SK-N-MC (cell line): ENCODE measurements at regions not wholly inside any gene's neighbourhood (a gene's known extent, or its start where the extent isn't known, plus 50 kb on each side); places are given as distances from the start of the nearest gene placed in this dataset.

Experiments used
- DNase-seq: peaks from one replicate; pipeline ENCODE4 v3.0.0-alpha.2; 2011; ENCODE audit warnings: low read depth, low spot score
- H3K27ac ChIP-seq: fragments of 200-600 bp; sonication (generic); 2 replicates; pipeline ENCODE4 v1.5.1; 2016; ENCODE audit warnings: mixed run types
- H3K36me3 ChIP-seq: fragments of 200-600 bp; sonication (generic); 2 replicates; pipeline ENCODE4 v1.6.1; 2017; ENCODE audit warnings: antibody characterized with exemption, low read length, mixed read lengths; ENCODE audit not compliant: insufficient read depth
- H3K4me3 ChIP-seq: fragments of 200-600 bp; sonication (generic); 2 replicates; pipeline ENCODE4 v1.5.1; 2016
- H3K9ac ChIP-seq: fragments of 200-600 bp; sonication (generic); 2 replicates; pipeline ENCODE4 v1.8.0; 2017; ENCODE audit warnings: mixed run types, mixed read lengths; ENCODE audit not compliant: insufficient read length
- H3K9me3 ChIP-seq: fragments of 200-600 bp; sonication (generic); 2 replicates; pipeline ENCODE4 v1.6.1; 2017; ENCODE audit warnings: low read depth, mild to moderate bottlenecking, antibody characterized with exemption, low read length, moderate library complexity, mixed read lengths
- EZH2 ChIP-seq: fragments of 200-600 bp; sonication (generic); IDR thresholded peaks from one replicate; pipeline ENCODE4 v1.6.1; 2017; ENCODE audit warnings: antibody characterized with exemption
- FOXP2 ChIP-seq: optimal IDR thresholded peaks from 2 replicates; pipeline ENCODE3; 2011; ENCODE audit warnings: mild to moderate bottlenecking, moderate library complexity; ENCODE audit not compliant: insufficient read depth; ENCODE audit errors: extremely low read length, control extremely low read depth
- POLR2AphosphoS5 ChIP-seq: IDR thresholded peaks from 2 replicates; pipeline ENCODE4 v1.6.1; 2012; ENCODE audit warnings: mild to moderate bottlenecking, low read depth, low read length, borderline replicate concordance

DNA sequence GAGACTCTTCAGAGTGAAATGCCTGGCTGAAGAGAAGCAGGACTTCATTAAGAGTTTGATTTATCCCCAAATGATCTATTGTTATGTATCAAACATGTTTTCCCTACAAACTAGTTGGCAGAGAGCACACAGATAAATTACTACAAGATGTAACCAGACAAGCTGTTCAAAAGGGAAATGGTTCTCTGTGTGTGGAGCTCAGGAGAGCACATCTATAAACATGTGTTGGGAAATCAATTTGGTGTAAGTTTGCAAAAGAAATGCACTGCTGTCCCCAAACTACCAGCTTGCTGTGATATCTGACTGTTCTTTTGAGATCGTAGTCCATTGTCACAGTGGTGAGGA is 159.2 kb downstream of the PAH start:
- no peak overlapping the region for H3K9ac ChIP-seq
- no peak overlapping the region for H3K4me3 ChIP-seq
- H3K27ac ChIP-seq, result no peak overlapping the region
- TF ChIP-seq FOXP2, result no peak
- TF ChIP-seq POLR2AphosphoS5, result no peak
- TF ChIP-seq EZH2, result no peak
- H3K9me3 ChIP-seq, result no peaks in the 10 kb centered on the region
- no peaks in the 10 kb centered on the region for H3K36me3 ChIP-seq
- DNase-seq, result no peak

DNA sequence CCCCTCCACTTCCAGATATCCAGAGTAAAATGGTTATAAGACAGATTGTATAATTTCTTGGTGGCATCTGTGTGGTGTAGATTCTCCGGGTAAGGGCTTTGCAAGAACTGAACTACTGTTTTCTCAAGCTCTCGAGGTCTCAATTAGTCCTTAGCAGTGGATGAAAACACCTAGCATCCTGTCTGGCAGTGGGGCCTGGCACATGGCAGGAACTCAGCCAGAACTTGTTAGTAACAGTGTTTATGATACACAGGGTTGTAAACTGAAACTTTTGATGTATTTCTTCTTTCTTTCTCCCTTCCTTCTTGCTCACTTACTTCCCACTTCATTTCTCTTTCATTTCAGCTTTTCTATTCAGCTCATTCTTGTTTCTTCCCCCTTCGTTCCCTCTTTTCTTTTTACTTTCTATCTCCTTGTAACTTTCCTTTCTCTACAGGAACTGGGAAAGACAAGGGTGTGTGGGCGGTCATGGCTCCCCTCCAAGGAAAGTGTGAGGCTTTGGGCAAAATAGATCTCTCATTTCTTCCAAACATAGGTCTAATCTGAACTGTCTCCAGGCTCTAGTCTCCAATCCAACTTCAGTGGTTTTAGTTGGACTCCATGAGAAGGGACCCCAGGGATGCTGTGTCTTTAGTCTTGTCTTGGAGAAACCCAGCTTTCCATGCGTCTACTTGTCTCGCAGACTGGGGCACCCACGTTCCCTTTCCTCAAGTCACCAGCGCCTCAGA is 159.7 kb downstream of the PAH start:
- Histone ChIP-seq H3K36me3 (no peaks in the 10 kb centered on the region), H3K9ac (no peak overlapping the region), H3K27ac (no peak overlapping the region), H3K4me3 (no peak overlapping the region), H3K9me3 (no peaks in the 10 kb centered on the region)
- DNase-seq, result no peak
- TF ChIP-seq EZH2 (no peak), POLR2AphosphoS5 (no peak), FOXP2 (no peak)

DNA sequence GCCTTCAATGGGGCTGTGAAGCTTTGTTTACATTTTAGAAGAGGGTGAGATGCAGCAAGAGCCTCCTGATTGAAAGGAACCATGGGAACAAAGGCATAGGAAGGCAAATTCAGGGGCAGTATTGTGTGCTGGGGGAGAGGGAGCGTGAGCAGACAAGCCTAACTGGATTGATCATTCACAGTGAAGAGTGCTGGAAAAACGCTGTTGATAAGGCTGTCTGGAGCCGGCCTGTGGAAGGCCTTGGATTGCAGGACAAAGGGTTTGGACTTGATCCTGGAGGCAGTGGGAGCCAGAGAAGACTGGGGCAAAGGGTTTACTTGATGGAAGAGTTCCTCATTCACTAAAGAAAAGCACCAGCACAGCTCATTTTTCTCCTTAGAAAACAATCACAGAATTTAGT is 160.5 kb downstream of the PAH start:
- Histone ChIP-seq H3K9me3 (no peaks in the 10 kb centered on the region), H3K9ac (no peak overlapping the region), H3K27ac (no peak overlapping the region), H3K36me3 (no peaks in the 10 kb centered on the region), H3K4me3 (no peak overlapping the region)
- DNase-seq, result no peak
- TF ChIP-seq POLR2AphosphoS5, result no peak
- TF ChIP-seq FOXP2, result no peak
- TF ChIP-seq EZH2, result no peak

DNA sequence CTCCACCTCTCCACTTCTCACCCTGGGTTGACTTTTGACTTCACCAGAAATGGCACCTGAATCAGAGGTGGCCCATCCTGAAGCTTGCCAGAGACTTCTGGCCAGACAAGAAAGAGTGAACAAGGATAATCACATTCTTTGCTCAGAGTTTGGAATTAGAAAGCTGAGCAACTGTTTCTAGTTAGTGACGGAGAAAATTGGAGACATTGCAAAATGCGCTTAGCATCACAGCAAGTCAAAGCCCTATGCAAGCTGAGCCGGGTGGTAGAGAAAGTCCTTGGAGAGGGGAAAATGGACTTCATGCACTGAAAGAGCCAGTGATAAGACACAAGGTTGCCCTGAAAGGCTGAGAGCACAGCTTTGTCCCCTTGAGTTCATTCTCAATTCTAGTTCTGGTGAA is 161.8 kb downstream of the PAH start:
- Histone ChIP-seq H3K27ac (no peak overlapping the region), H3K9me3 (no peaks in the 10 kb centered on the region), H3K9ac (no peak overlapping the region), H3K4me3 (no peak overlapping the region), H3K36me3 (no peaks in the 10 kb centered on the region)
- TF ChIP-seq EZH2 (no peak), POLR2AphosphoS5 (no peak), FOXP2 (no peak)
- no peak for DNase-seq

DNA sequence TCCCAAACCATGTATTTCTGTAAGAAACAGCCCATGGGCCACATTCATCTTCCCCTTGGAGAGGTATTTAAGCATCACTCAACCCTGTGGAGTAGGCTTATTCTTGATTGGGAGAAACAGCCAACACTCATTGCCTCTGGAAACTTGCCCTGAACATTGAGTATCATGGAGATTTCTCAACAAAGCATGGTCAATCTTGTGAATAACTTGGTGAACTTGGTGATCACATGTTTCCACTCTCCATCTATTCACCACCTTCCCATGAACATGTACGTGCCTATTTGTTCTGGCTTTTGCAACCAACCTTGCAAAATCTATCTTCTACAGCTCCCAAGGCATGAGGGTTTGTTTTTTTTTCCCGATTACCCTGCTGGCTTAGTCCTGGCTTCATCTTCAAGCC is 163.2 kb downstream of the PAH start:
- H3K27ac ChIP-seq, result no peak overlapping the region
- no peak for DNase-seq
- no peak overlapping the region for H3K9ac ChIP-seq
- no peaks in the 10 kb centered on the region for H3K36me3 ChIP-seq
- H3K4me3 ChIP-seq, result no peak overlapping the region
- H3K9me3 ChIP-seq, result no peaks in the 10 kb centered on the region
- TF ChIP-seq POLR2AphosphoS5 (no peak), FOXP2 (no peak), EZH2 (no peak)

DNA sequence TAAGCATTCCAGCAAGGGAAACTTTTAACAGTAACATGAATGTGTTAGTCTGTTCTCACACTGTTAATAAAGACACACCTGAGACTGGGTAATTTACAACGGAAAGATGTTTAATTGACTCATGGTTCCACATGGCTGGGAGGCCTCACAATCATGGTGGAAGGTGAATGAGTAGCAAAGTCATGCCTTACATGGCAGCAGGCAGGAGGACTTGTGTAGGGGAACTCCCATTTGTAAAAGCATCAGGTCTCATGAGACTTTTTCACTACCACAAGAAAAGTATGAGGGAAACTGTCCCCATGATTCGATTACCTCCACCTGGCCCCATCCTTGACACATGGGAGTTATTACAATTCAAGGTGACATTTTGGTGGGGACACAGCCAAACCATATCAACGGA is 168.3 kb downstream of the PAH start:
- no peak for DNase-seq
- no peak overlapping the region for H3K9ac ChIP-seq
- no peaks in the 10 kb centered on the region for H3K9me3 ChIP-seq
- TF ChIP-seq FOXP2 (no peak), POLR2AphosphoS5 (no peak), EZH2 (no peak)
- H3K4me3 ChIP-seq, result no peak overlapping the region
- no peak overlapping the region for H3K27ac ChIP-seq
- H3K36me3 ChIP-seq, result no peaks in the 10 kb centered on the region

DNA sequence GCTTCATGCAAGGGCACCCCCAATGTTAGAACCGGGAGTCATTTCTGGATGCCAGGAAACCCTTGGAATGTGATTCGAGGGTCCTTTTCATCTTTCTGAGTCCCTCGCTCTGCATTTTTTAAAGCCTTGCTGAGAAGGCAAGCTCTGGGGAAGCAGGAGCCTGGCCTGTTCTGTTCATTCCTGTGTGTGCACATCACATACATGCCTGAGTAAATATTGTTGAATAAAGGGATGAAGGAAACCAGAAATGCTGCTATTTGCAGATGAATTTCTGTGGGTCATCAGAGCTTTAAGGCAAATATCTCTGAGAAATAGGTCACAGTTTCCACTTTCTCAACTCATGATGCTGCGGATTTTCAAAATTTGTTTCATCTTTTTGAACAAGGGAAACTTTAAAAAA is 170.1 kb downstream of the PAH start:
- H3K4me3 ChIP-seq, result no peak overlapping the region
- no peaks in the 10 kb centered on the region for H3K36me3 ChIP-seq
- H3K9me3 ChIP-seq, result no peaks in the 10 kb centered on the region
- no peak overlapping the region for H3K27ac ChIP-seq
- no peak for DNase-seq
- TF ChIP-seq POLR2AphosphoS5 (no peak), EZH2 (no peak), FOXP2 (no peak)
- H3K9ac ChIP-seq, result no peak overlapping the region

DNA sequence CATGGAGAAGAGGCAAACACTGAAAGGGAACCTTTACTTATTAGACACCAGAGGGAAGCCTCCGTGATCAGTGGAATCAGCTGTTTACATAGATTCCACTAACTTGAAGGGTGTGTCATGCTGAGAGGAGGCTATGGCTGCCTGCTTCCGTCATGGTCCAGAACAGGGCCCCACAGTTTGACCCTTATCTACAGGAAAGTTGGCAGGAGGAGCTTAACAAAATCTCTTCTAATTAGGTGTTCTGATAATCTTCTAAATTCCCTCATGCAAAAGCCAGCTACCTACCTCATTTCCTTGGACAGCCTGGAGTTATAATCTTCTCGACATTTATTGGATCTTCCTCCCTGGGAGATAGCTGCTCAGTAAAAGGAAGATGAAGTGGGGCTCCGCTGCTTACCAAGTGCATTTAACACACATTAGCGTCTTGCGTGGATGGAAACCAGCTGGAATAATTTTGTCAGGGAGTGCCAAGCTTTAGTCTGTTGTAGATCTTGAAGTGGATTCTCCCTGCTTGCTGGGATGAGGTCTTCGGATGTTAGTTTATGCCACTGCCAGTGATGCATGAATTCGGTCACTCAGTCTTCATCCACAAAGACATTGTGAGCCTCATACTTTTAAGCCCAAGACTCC is 171.0 kb downstream of the PAH start:
- no peak overlapping the region for H3K9ac ChIP-seq

DNA sequence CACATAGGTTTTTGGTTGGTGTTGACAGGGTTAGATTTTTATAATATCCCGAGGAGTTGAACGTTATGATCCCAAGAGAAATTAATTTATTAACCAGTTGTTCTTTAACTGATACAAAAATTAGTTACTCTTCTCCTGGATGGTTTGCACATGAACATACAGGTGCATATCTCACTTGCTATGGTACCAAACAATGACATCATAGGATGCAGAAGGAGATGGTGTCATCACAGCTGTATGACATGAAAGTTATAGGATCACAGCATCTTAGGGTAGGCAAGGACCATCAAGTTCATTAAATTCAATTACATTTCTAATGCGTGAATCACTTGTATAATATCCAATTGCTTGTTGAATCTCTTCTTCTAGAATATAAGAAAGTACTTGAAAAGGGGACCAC is 175.8 kb downstream of the PAH start:
- no peak for DNase-seq
- Histone ChIP-seq H3K36me3 (no peaks in the 10 kb centered on the region), H3K4me3 (no peak overlapping the region), H3K9ac (peak overlapping the region; percentile 39), H3K27ac (peak overlapping the region; percentile 56), H3K9me3 (no peaks in the 10 kb centered on the region)
- TF ChIP-seq EZH2, result no peak

More for the DNA sequence above, 171.0 kb downstream of the PAH start:
- Histone ChIP-seq H3K4me3 (no peak overlapping the region), H3K9me3 (no peaks in the 10 kb centered on the region), H3K36me3 (no peaks in the 10 kb centered on the region), H3K27ac (no peak overlapping the region)
- TF ChIP-seq EZH2, result no peak
- no peak for TF ChIP-seq FOXP2
- no peak for TF ChIP-seq POLR2AphosphoS5
- no peak for DNase-seq
